Upper lobe of left lung (tissue), 4 donors: ENCODE measurements at regions not wholly inside any gene's neighbourhood (a gene's known extent, or its start where the extent isn't known, plus 50 kb on each side); places are given as distances from the start of the nearest gene placed in this dataset.

Experiments
- EP300 ChIP-seq, 4 donors: sonication (generic); formaldehyde crosslinking; IDR thresholded peaks; one replicate each; pipeline ENCODE4 v1.5.1; 2017; ENCODE audit warnings: antibody characterized with exemption in 4 of 4, control low read depth in 2 of 4
- POLR2A ChIP-seq, 4 donors: fragments of 450-650 bp; IDR thresholded peaks; one replicate each; pipeline ENCODE4 v1.5.1; 2016 to 2017; ENCODE audit warnings: antibody characterized with exemption in 4 of 4, mild to moderate bottlenecking in 2 of 4
- POLR2AphosphoS5 ChIP-seq, 2 donors: sonication (generic); formaldehyde crosslinking; IDR thresholded peaks; one replicate each; pipeline ENCODE4 v1.5.1; 2017; ENCODE audit warnings: antibody characterized with exemption in 2 of 2
- TF ChIP-seq, protein P1 (sequence below), 6 experiments: fragments of 450-650 bp in 4 of 6; fragments of 200-600 bp in 2 of 6; sonication (generic) in 2 of 6; IDR thresholded peaks; one replicate each; pipeline ENCODE4 v1.5.1; 2016 to 2019; ENCODE audit warnings: antibody characterized with exemption in 6 of 6

DNA sequence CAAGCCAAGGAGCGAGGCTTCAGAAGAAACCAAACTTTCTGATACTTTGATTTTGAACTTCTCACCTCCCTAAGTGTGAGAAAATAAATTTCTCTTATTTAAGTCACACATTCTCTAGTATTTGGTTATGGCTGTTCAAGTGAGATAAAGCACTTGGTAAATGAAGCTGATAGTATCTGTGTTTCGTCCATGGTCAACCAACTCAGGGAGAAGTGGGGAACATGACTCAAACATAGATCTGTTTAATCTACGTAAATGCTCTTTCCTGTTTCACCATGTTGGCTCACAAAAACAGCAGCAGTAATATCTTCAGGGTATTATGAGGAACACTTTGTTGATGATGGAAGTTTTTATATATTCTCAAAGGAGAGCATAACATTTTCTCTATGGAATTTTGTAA, 2167.2 kb upstream of the C9orf72 start:
- TF ChIP-seq EP300 (IDR thresholded peaks at IDR 0.05): no peak
- TF ChIP-seq, protein P1, sequence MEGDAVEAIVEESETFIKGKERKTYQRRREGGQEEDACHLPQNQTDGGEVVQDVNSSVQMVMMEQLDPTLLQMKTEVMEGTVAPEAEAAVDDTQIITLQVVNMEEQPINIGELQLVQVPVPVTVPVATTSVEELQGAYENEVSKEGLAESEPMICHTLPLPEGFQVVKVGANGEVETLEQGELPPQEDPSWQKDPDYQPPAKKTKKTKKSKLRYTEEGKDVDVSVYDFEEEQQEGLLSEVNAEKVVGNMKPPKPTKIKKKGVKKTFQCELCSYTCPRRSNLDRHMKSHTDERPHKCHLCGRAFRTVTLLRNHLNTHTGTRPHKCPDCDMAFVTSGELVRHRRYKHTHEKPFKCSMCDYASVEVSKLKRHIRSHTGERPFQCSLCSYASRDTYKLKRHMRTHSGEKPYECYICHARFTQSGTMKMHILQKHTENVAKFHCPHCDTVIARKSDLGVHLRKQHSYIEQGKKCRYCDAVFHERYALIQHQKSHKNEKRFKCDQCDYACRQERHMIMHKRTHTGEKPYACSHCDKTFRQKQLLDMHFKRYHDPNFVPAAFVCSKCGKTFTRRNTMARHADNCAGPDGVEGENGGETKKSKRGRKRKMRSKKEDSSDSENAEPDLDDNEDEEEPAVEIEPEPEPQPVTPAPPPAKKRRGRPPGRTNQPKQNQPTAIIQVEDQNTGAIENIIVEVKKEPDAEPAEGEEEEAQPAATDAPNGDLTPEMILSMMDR (IDR thresholded peaks at IDR 0.05): no peak
- TF ChIP-seq POLR2A (IDR thresholded peaks at IDR 0.05): no peak
- TF ChIP-seq POLR2AphosphoS5 (IDR thresholded peaks at IDR 0.05): no peak
